Activated naive CD4-positive, alpha-beta T cell treated with anti-CD3 and anti-CD28 coated beads, Interleukin-2, amount 10 ng/mL, durations not matched to agents 7 days and 5 days (primary cell): ENCODE measurements at regions not wholly inside any gene's neighbourhood (a gene's known extent, or its start where the extent isn't known, plus 50 kb on each side); places are given as distances from the start of the nearest gene placed in this dataset.

Experiments
- CTCF ChIA-PET: fragments of 350-600 bp; sonication (Branson Sonifier 250); formaldehyde crosslinking; loops from one replicate; lab custom pipeline; 2021; ENCODE audit warnings: antibody characterized with exemption; lab: Charles Lee
- DNase-seq: peaks from one replicate; pipeline ENCODE4 v3.0.0-alpha.2; 2020
- H3K27ac Mint-ChIP-seq: one replicate; pipeline ENCODE4 v1.8.0; 2021; ENCODE audit warnings: mild to moderate bottlenecking, moderate library complexity, mixed read lengths
- H3K27me3 Mint-ChIP-seq: one replicate; pipeline ENCODE4 v1.8.0; 2021; ENCODE audit warnings: mild to moderate bottlenecking, mixed read lengths
- H3K36me3 Mint-ChIP-seq: one replicate; pipeline ENCODE4 v1.8.0; 2021; ENCODE audit warnings: mixed read lengths
- H3K4me1 Mint-ChIP-seq: one replicate; pipeline ENCODE4 v1.8.0; 2021; ENCODE audit warnings: mixed read lengths
- H3K4me3 Mint-ChIP-seq: one replicate; pipeline ENCODE4 v1.8.0; 2021; ENCODE audit warnings: mild to moderate bottlenecking, moderate library complexity, mixed read lengths
- H3K9me3 Mint-ChIP-seq: one replicate; pipeline ENCODE4 v1.8.0; 2021; ENCODE audit warnings: mixed read lengths

- Mint-ChIP-seq H3K4me3 (no peak overlapping the region), H3K4me1 (no peaks in the 10 kb centered on the region), H3K9me3 (peaks cover 48% of the 10 kb centered on the region), H3K27ac (no peak overlapping the region), H3K27me3 (no peaks in the 10 kb centered on the region), H3K36me3 (no peaks in the 10 kb centered on the region)
- CTCF ChIA-PET = no interaction called here
- no peak for DNase-seq
These were observed 683.8 kb upstream of the ATXN8OS start for GRCh38 chr13:69423844-69424243.

DNA sequence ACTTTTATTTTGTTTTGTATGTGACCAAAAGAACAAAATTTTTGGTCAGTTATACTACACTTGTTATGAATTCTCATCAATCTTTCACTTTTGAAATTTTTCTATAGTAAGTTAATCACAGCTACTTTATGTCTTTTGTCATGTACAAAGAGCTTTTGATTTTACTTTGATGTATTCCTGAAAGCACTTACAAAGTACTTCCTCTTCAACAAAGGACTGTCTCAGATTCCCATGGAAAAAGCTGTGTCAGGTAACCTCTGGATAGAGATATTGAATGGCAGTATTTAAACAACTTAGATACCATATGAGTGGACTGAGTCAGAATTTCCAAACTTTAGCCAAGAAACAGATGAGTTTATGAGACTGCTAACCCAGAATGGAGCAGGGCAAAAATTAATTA lies 689.3 kb upstream of the ATXN8OS start:
- no peaks in the 10 kb centered on the region for H3K4me1 Mint-ChIP-seq
- H3K27ac Mint-ChIP-seq = no peak overlapping the region
- DNase-seq = no peak
- no peaks in the 10 kb centered on the region for H3K36me3 Mint-ChIP-seq
- H3K4me3 Mint-ChIP-seq = no peak overlapping the region
- peaks cover 9% of the 10 kb centered on the region for H3K9me3 Mint-ChIP-seq
- CTCF ChIA-PET = no interaction called here
- H3K27me3 Mint-ChIP-seq = no peaks in the 10 kb centered on the region

GRCh38 chr13:69410761-69411160 lies 696.9 kb upstream of the ATXN8OS start:
- CTCF ChIA-PET = no interaction called here
- Mint-ChIP-seq H3K4me3 (no peak overlapping the region), H3K4me1 (no peaks in the 10 kb centered on the region), H3K9me3 (peaks cover 6% of the 10 kb centered on the region), H3K27me3 (no peaks in the 10 kb centered on the region), H3K27ac (no peak overlapping the region), H3K36me3 (no peaks in the 10 kb centered on the region)
- no peak for DNase-seq

DNA sequence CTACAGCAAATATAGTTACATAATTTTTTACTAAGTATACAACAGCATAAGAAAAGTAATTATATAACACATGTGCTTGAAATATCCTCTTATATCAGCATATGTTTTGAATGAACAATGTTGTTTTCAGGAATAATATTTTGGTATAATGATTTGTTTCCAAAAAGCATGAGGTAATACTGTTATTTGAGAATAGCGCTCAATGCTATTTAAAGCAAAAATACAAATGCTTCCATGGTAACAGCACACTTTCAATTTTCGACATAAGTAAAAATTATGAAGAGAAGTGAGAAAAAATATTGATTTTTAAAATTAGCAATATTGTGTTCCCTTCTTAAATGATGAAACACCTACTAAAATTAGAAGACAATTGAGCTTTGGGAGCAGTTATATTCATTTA lies 715.9 kb upstream of the ATXN8OS start:
- DNase-seq = no peak
- H3K4me1 Mint-ChIP-seq = no peaks in the 10 kb centered on the region
- no peaks in the 10 kb centered on the region for H3K27me3 Mint-ChIP-seq
- CTCF ChIA-PET = no interaction called here
- peaks cover 14% of the 10 kb centered on the region for H3K9me3 Mint-ChIP-seq
- no peaks in the 10 kb centered on the region for H3K36me3 Mint-ChIP-seq
- H3K27ac Mint-ChIP-seq = no peak overlapping the region
- no peak overlapping the region for H3K4me3 Mint-ChIP-seq

GRCh38 chr13:69389899-69390298 lies 717.7 kb upstream of the ATXN8OS start:
- no peaks in the 10 kb centered on the region for H3K27me3 Mint-ChIP-seq
- no peak for DNase-seq
- no peaks in the 10 kb centered on the region for H3K36me3 Mint-ChIP-seq
- H3K4me1 Mint-ChIP-seq = no peaks in the 10 kb centered on the region
- no peak overlapping the region for H3K27ac Mint-ChIP-seq
- no peak overlapping the region for H3K4me3 Mint-ChIP-seq
- CTCF ChIA-PET = no interaction called here
- peaks cover 13% of the 10 kb centered on the region for H3K9me3 Mint-ChIP-seq

DNA sequence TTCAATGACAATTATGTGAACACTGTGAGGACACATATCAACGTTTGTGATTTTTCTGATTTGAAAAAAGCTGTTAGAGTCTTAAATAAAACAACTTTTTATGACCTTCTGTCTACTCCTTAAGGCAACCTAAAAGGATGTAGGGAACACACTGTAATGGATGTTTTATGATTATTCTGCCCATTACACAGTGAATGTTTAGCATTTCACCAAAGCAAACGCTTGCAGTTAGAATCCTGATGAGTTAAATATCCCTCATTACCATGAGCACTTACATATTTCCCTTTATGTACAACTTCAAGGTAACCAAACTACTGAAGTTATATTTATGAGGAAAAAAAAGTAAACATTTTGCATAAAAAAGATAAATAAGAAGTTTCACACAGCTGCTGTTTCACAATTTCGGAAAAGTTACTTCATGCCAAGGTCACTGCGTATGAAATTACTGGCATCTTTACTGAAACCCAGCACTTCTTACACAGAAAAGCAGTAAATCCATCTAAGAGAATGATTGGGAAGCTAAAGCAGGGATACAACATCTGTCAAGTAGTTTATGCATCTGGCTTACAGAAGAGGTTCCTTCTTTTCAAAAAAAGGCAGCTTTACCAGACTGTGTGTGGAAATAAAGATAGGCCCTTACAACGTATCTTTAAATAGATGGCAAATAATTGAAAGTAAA lies 733.7 kb upstream of the ATXN8OS start:
- CTCF ChIA-PET = no interaction called here
- Mint-ChIP-seq H3K4me1 (no peaks in the 10 kb centered on the region), H3K4me3 (no peak overlapping the region), H3K36me3 (no peaks in the 10 kb centered on the region), H3K9me3 (peaks cover 6% of the 10 kb centered on the region), H3K27me3 (no peaks in the 10 kb centered on the region), H3K27ac (no peak overlapping the region)
- DNase-seq = no peak

DNA sequence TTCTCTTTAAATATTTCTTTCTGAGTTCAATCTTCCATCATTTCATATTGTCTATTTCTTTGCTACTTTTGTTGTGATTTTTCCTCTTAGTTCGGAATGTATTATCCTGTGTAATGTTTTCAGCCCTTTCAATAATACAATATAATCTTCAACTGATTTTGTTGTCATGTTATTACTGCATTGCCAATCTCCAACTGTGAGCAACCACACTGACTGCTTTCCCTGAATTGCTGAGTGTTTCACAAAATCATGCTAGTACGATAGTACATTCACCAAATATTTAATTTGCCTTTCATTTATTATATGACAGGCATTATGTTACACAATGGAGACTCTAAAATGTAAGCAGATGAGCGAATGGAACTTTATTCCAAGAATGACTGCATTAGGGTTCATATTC lies 744.3 kb upstream of the ATXN8OS start:
- no peaks in the 10 kb centered on the region for H3K4me1 Mint-ChIP-seq
- DNase-seq = no peak
- CTCF ChIA-PET = no interaction called here
- peaks cover 21% of the 10 kb centered on the region for H3K9me3 Mint-ChIP-seq
- no peaks in the 10 kb centered on the region for H3K27me3 Mint-ChIP-seq
- no peaks in the 10 kb centered on the region for H3K36me3 Mint-ChIP-seq
- H3K4me3 Mint-ChIP-seq = no peak overlapping the region
- no peak overlapping the region for H3K27ac Mint-ChIP-seq

- no peak overlapping the region for H3K4me3 Mint-ChIP-seq
- H3K4me1 Mint-ChIP-seq = no peaks in the 10 kb centered on the region
- DNase-seq = no peak
- CTCF ChIA-PET = no interaction called here
- H3K27me3 Mint-ChIP-seq = no peaks in the 10 kb centered on the region
- H3K9me3 Mint-ChIP-seq = peaks cover 11% of the 10 kb centered on the region
- no peak overlapping the region for H3K27ac Mint-ChIP-seq
- H3K36me3 Mint-ChIP-seq = no peaks in the 10 kb centered on the region
These were observed 776.4 kb upstream of the ATXN8OS start for GRCh38 chr13:69331245-69331644.

GRCh38 chr13:69324090-69324886 lies 783.3 kb upstream of the ATXN8OS start:
- no peaks in the 10 kb centered on the region for H3K4me1 Mint-ChIP-seq
- DNase-seq = no peak
- CTCF ChIA-PET = no interaction called here
- no peak overlapping the region for H3K27ac Mint-ChIP-seq
- H3K4me3 Mint-ChIP-seq = no peak overlapping the region
- H3K36me3 Mint-ChIP-seq = no peaks in the 10 kb centered on the region
- peaks cover 10% of the 10 kb centered on the region for H3K9me3 Mint-ChIP-seq
- H3K27me3 Mint-ChIP-seq = no peaks in the 10 kb centered on the region

GRCh38 chr13:69319656-69320055 lies 788.0 kb upstream of the ATXN8OS start:
- peaks cover 3% of the 10 kb centered on the region for H3K9me3 Mint-ChIP-seq
- H3K4me3 Mint-ChIP-seq = no peak overlapping the region
- CTCF ChIA-PET = no interaction called here
- no peak for DNase-seq
- no peaks in the 10 kb centered on the region for H3K36me3 Mint-ChIP-seq
- H3K4me1 Mint-ChIP-seq = no peaks in the 10 kb centered on the region
- H3K27ac Mint-ChIP-seq = no peak overlapping the region
- no peaks in the 10 kb centered on the region for H3K27me3 Mint-ChIP-seq

DNA sequence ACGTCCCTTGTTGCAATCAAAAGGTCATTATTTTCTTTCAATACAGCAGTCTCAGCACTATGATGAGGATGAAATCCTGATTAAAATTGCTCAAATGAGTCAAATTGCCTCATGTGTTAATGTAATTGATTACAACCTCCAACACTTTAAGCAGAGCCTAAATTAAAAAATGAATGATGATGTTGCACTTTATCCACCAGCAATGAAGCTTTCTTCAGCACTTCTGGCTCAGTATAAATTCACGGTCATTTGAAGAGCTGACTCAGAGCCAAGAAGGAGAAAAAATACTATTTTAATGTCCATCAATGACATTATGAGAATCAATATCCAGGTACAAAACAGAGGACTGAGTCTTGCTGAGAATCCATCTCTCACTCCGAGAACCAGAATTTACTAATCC lies 792.6 kb upstream of the ATXN8OS start:
- no peak for DNase-seq
- no peak overlapping the region for H3K4me3 Mint-ChIP-seq
- H3K27ac Mint-ChIP-seq = no peak overlapping the region
- H3K36me3 Mint-ChIP-seq = no peaks in the 10 kb centered on the region
- H3K4me1 Mint-ChIP-seq = no peaks in the 10 kb centered on the region
- H3K27me3 Mint-ChIP-seq = no peaks in the 10 kb centered on the region
- CTCF ChIA-PET = no interaction called here
- peaks cover 3% of the 10 kb centered on the region for H3K9me3 Mint-ChIP-seq

DNA sequence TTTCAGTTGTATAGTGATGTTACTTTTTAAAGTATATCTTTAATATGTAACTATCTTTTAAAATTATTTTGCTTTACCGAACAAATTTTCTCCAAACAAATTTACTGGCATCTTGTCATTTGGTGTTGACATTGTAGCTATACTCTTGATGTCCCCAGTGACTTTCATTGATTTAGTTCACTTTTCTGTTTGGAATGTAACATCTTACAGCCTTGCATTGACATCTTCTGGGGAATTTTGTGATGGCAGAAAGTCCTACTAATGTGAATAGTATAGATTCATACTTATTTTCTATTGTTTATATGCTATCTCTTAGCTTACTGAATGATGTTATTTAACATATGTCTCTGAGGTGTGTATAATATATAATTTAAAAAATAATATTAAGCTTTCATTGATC lies 800.9 kb upstream of the ATXN8OS start:
- Mint-ChIP-seq H3K9me3 (no peaks in the 10 kb centered on the region), H3K27me3 (no peaks in the 10 kb centered on the region)
- CTCF ChIA-PET = no interaction called here

DNA sequence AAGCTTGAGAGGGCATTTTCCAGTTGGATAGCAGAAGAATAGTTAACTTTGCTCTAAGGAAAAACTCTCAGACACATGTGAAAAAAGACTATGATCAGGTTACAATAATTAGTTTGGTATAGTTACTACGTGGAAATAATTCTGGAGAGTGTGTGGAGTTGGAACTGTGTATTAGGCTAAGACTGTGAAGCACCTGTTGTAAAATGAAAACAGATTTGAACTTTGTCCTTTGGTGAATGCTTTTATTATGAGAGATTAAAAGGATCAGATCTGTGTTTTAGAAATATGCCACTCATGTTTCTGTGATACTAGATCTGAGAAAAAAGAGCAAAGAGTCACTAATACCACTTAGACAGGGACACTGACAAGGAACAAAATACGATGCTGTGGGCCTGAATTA lies 807.5 kb upstream of the ATXN8OS start:
- H3K9me3 Mint-ChIP-seq = peaks cover 3% of the 10 kb centered on the region
- H3K27me3 Mint-ChIP-seq = no peaks in the 10 kb centered on the region
- no peak for DNase-seq
- CTCF ChIA-PET = no interaction called here
- H3K4me3 Mint-ChIP-seq = no peak overlapping the region
- H3K27ac Mint-ChIP-seq = no peak overlapping the region
- no peaks in the 10 kb centered on the region for H3K36me3 Mint-ChIP-seq
- no peaks in the 10 kb centered on the region for H3K4me1 Mint-ChIP-seq

More for the DNA sequence above, 800.9 kb upstream of the ATXN8OS start:
- DNase-seq = no peak
- Mint-ChIP-seq H3K4me1 (no peaks in the 10 kb centered on the region), H3K36me3 (no peaks in the 10 kb centered on the region), H3K4me3 (no peak overlapping the region), H3K27ac (no peak overlapping the region)

- Mint-ChIP-seq H3K4me1 (no peaks in the 10 kb centered on the region), H3K4me3 (no peak overlapping the region), H3K9me3 (peaks cover 3% of the 10 kb centered on the region), H3K27me3 (no peaks in the 10 kb centered on the region), H3K27ac (no peak overlapping the region), H3K36me3 (no peaks in the 10 kb centered on the region)
- CTCF ChIA-PET = no interaction called here
- no peak for DNase-seq
These were observed 811.5 kb upstream of the ATXN8OS start for GRCh38 chr13:69296130-69296529.

GRCh38 chr13:69292789-69293425 lies 814.7 kb upstream of the ATXN8OS start:
- no peak for DNase-seq
- Mint-ChIP-seq H3K9me3 (peaks cover 4% of the 10 kb centered on the region), H3K27me3 (no peaks in the 10 kb centered on the region), H3K36me3 (no peaks in the 10 kb centered on the region), H3K27ac (no peak overlapping the region), H3K4me3 (no peak overlapping the region), H3K4me1 (no peaks in the 10 kb centered on the region)
- CTCF ChIA-PET = no interaction called here
